Naive thymus-derived CD4-positive, alpha-beta T cell (primary cell): ENCODE measurements at regions not wholly inside any gene's neighbourhood (a gene's known extent, or its start where the extent isn't known, plus 50 kb on each side); places are given as distances from the start of the nearest gene placed in this dataset.

Source experiments
- ATAC-seq: fragments of 150-1000 bp; cut with Tn5 transposase; 2 replicates; pipeline ENCODE4 v1.10.0; 2021; ENCODE audit warnings: mild to moderate bottlenecking, moderate library complexity
- CTCF ChIA-PET: fragments of 350-600 bp; sonication (Branson Sonifier 250); formaldehyde crosslinking; loops from one replicate; lab custom pipeline; 2021; ENCODE audit warnings: antibody characterized with exemption; lab: Charles Lee
- POLR2A ChIA-PET: fragments of 350-600 bp; sonication (Branson Sonifier 250); formaldehyde crosslinking; loops from one replicate; lab custom pipeline; 2021; ENCODE audit warnings: antibody characterized with exemption, inconsistent platforms; lab: Charles Lee
- DNase-seq, 9 donors: peaks; one replicate each; pipeline versions ENCODE4 v3.0.0 to v3.0.0-alpha.2; 2020 to 2022; ENCODE audit warnings: mixed read lengths in 1 of 9
- H3K27ac ChIP-seq: one replicate; pipeline ENCODE4 v1.7.0; 2013; ENCODE audit warnings: mild to moderate bottlenecking, low read depth, low read length, moderate library complexity
- H3K27me3 ChIP-seq, 2 donors: one replicate each; pipeline ENCODE4 v1.7.0; 2013; ENCODE audit warnings: low read length in 2 of 2, mild to moderate bottlenecking in 2 of 2, moderate library complexity in 2 of 2; ENCODE audit not compliant: control insufficient read depth in 2 of 2, insufficient read depth in 2 of 2
- H3K36me3 ChIP-seq, 3 experiments: 1 replicate in 2 of 3; 2 replicates in 1 of 3; pipeline ENCODE4 v1.7.0; 2013; ENCODE audit warnings: low read length in 3 of 3, mild to moderate bottlenecking in 3 of 3, moderate library complexity in 1 of 3; ENCODE audit not compliant: insufficient read depth in 3 of 3, control insufficient read depth in 2 of 3
- H3K4me1 ChIP-seq, 2 donors: one replicate each; pipeline ENCODE4 v1.7.0; 2013; ENCODE audit warnings: low read length in 2 of 2, mild to moderate bottlenecking in 2 of 2, moderate library complexity in 1 of 2; ENCODE audit not compliant: control insufficient read depth in 2 of 2, insufficient read depth in 2 of 2
- H3K4me3 ChIP-seq: 2 replicates; pipeline ENCODE4 v1.7.0; 2013; ENCODE audit warnings: mild to moderate bottlenecking, low read length
- H3K9me3 ChIP-seq, 3 experiments: 1 replicate in 2 of 3; 2 replicates in 1 of 3; pipeline ENCODE4 v1.7.0; 2013; ENCODE audit warnings: low read length in 3 of 3; ENCODE audit not compliant: control insufficient read depth in 2 of 3
- H3K27ac Mint-ChIP-seq, 9 donors: one replicate each; pipeline ENCODE4 v1.8.0; 2020 to 2022; ENCODE audit warnings: mixed read lengths in 9 of 9, mild to moderate bottlenecking in 8 of 9, moderate library complexity in 5 of 9, inconsistent platforms in 2 of 9
- H3K27me3 Mint-ChIP-seq, 5 donors: one replicate each; pipeline ENCODE4 v1.8.0; 2021 to 2022; ENCODE audit warnings: mixed read lengths in 5 of 5, mild to moderate bottlenecking in 1 of 5
- H3K36me3 Mint-ChIP-seq, 5 donors: one replicate each; pipeline ENCODE4 v1.8.0; 2020 to 2022; ENCODE audit warnings: mixed read lengths in 5 of 5, mild to moderate bottlenecking in 3 of 5, inconsistent platforms in 1 of 5
- H3K4me1 Mint-ChIP-seq, 7 donors: one replicate each; pipeline ENCODE4 v1.8.0; 2020 to 2022; ENCODE audit warnings: mixed read lengths in 7 of 7, mild to moderate bottlenecking in 3 of 7, inconsistent platforms in 1 of 7
- H3K4me3 Mint-ChIP-seq, 10 donors: one replicate each; pipeline ENCODE4 v1.8.0; 2020 to 2022; ENCODE audit warnings: mild to moderate bottlenecking in 10 of 10, mixed read lengths in 10 of 10, moderate library complexity in 6 of 10, inconsistent platforms in 2 of 10
- H3K9me3 Mint-ChIP-seq, 11 donors: one replicate each; pipeline ENCODE4 v1.8.0; 2020 to 2022; ENCODE audit warnings: mixed read lengths in 11 of 11, mild to moderate bottlenecking in 4 of 11, inconsistent platforms in 1 of 11, moderate library complexity in 1 of 11
- intact Hi-C, 2 donors: fragments of 100-400 bp; cut with micrococcal nuclease; formaldehyde crosslinking; loops; one replicate each; pipeline ENCODE4 v1.15.1; 2023

GRCh38 chr13:76772241-76772640 lies 114.0 kb downstream of the KCTD12 start:
- CTCF ChIA-PET, result interaction anchor here (0.5 kb wide), 1 partner anchor 82 kb away, joined by 3 read pairs; no protein-coding TSS in a partner anchor

GRCh38 chr13:76769271-76769791 lies 116.9 kb downstream of the KCTD12 start:
- Mint-ChIP-seq H3K9me3 (no peaks in the 10 kb centered on the region), H3K4me1 (peaks cover 0 to 29% (median 19%) of the 10 kb centered on the region in 7 donors), H3K27me3 (no peaks in the 10 kb centered on the region), H3K27ac (peak overlapping the region in 5 of 9 donors; percentile 26 to 58 (median 32)), H3K36me3 (no peaks in the 10 kb centered on the region), H3K4me3 (peak overlapping the region in 6 of 10 donors; percentile 9 to 40 (median 26))
- Histone ChIP-seq H3K9me3 (no peaks in the 10 kb centered on the region), H3K36me3 (no peaks in the 10 kb centered on the region), H3K27me3 (no peaks in the 10 kb centered on the region), H3K27ac (no peak overlapping the region), H3K4me3 (no peak overlapping the region), H3K4me1 (peaks cover 0 to 11% of the 10 kb centered on the region in 2 donors)
- ATAC-seq (no peak), DNase-seq (peak in 3 of 9 donors; percentile 9 to 13 (median 10))
- ChIA-PET POLR2A (no interaction called here), CTCF (no interaction called here)
- intact Hi-C loops, result no loop called here

More at GRCh38 chr13:76772241-76772640, 114.0 kb downstream of the KCTD12 start:
- Mint-ChIP-seq H3K27ac (no peak overlapping the region), H3K36me3 (no peaks in the 10 kb centered on the region), H3K4me3 (no peak overlapping the region), H3K9me3 (no peaks in the 10 kb centered on the region), H3K27me3 (peaks cover 0 to 4% (median 0%) of the 10 kb centered on the region in 5 donors), H3K4me1 (peaks cover 0 to 29% (median 19%) of the 10 kb centered on the region in 7 donors)
- H3K27me3 ChIP-seq, result no peaks in the 10 kb centered on the region
- H3K4me3 ChIP-seq, result no peak overlapping the region
- H3K4me1 ChIP-seq, result peaks cover 0 to 11% of the 10 kb centered on the region in 2 donors
- H3K27ac ChIP-seq, result no peak overlapping the region
- H3K9me3 ChIP-seq, result no peaks in the 10 kb centered on the region
- POLR2A ChIA-PET, result no interaction called here
- ATAC-seq, result no peak
- DNase-seq, result no peak
- intact Hi-C loops, result no loop called here
- no peaks in the 10 kb centered on the region for H3K36me3 ChIP-seq

GRCh38 chr13:76768384-76768783 lies 117.8 kb downstream of the KCTD12 start:
- no peaks in the 10 kb centered on the region for H3K27me3 Mint-ChIP-seq
- Histone ChIP-seq H3K36me3 (no peaks in the 10 kb centered on the region), H3K4me1 (peaks cover 0 to 11% of the 10 kb centered on the region in 2 donors), H3K4me3 (no peak overlapping the region), H3K9me3 (no peaks in the 10 kb centered on the region), H3K27me3 (no peaks in the 10 kb centered on the region), H3K27ac (no peak overlapping the region)
- H3K27ac Mint-ChIP-seq, result peak overlapping the region in 2 of 9 donors; percentile 58 to 59
- ChIA-PET CTCF (no interaction called here), POLR2A (no interaction called here)
- ATAC-seq (no peak), DNase-seq (no peak)
- H3K4me1 Mint-ChIP-seq, result peaks cover 0 to 29% (median 19%) of the 10 kb centered on the region in 7 donors
- no peaks in the 10 kb centered on the region for H3K9me3 Mint-ChIP-seq
- intact Hi-C loops, result no loop called here
- peak overlapping the region in 3 of 10 donors; percentile 12 to 19 (median 14) for H3K4me3 Mint-ChIP-seq
- no peaks in the 10 kb centered on the region for H3K36me3 Mint-ChIP-seq

DNA sequence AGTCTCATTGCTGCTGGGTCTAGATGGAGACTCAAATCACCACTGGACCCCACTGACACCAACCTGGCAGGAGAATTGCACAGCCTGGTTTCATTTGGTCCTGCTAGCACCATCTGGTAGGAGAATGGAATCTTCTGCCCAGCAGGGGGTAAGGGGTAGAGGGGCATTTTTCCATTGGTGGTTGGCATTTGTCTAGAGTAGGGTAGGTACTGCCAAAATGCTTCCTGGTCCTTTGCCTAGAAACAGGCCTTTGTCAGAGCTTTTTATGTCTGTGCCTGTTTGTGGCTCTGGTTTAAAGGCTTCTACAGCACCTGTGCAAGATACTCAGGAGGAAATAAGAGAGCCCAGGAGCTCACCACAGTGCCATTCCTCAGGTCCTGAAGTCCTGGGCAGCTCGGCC lies 121.3 kb downstream of the KCTD12 start:
- CTCF ChIA-PET, result no interaction called here
- peaks cover 0 to 11% of the 10 kb centered on the region in 2 donors for H3K4me1 ChIP-seq
- Mint-ChIP-seq H3K36me3 (no peaks in the 10 kb centered on the region), H3K9me3 (no peaks in the 10 kb centered on the region), H3K27me3 (no peaks in the 10 kb centered on the region), H3K4me1 (peaks cover 0 to 22% (median 16%) of the 10 kb centered on the region in 7 donors), H3K4me3 (no peak overlapping the region), H3K27ac (peak overlapping the region in 1 of 9 donors; percentile 11)
- intact Hi-C loops, result no loop called here
- DNase-seq (no peak), ATAC-seq (no peak)
- no peaks in the 10 kb centered on the region for H3K27me3 ChIP-seq
- no peaks in the 10 kb centered on the region for H3K9me3 ChIP-seq
- H3K27ac ChIP-seq, result no peak overlapping the region
- no peak overlapping the region for H3K4me3 ChIP-seq
- no peaks in the 10 kb centered on the region for H3K36me3 ChIP-seq
- POLR2A ChIA-PET, result no interaction called here

GRCh38 chr13:76764429-76764828 lies 121.8 kb downstream of the KCTD12 start:
- ChIA-PET POLR2A (no interaction called here), CTCF (no interaction called here)
- H3K27ac Mint-ChIP-seq, result no peak overlapping the region
- ATAC-seq (peak; percentile 66), DNase-seq (no peak)
- no peaks in the 10 kb centered on the region for H3K9me3 Mint-ChIP-seq
- Histone ChIP-seq H3K27ac (no peak overlapping the region), H3K36me3 (no peaks in the 10 kb centered on the region), H3K9me3 (no peaks in the 10 kb centered on the region), H3K4me3 (no peak overlapping the region), H3K27me3 (no peaks in the 10 kb centered on the region), H3K4me1 (peaks cover 0 to 11% of the 10 kb centered on the region in 2 donors)
- no peaks in the 10 kb centered on the region for H3K36me3 Mint-ChIP-seq
- H3K27me3 Mint-ChIP-seq, result no peaks in the 10 kb centered on the region
- intact Hi-C loops, result no loop called here
- H3K4me1 Mint-ChIP-seq, result peaks cover 0 to 17% (median 11%) of the 10 kb centered on the region in 7 donors
- no peak overlapping the region for H3K4me3 Mint-ChIP-seq

DNA sequence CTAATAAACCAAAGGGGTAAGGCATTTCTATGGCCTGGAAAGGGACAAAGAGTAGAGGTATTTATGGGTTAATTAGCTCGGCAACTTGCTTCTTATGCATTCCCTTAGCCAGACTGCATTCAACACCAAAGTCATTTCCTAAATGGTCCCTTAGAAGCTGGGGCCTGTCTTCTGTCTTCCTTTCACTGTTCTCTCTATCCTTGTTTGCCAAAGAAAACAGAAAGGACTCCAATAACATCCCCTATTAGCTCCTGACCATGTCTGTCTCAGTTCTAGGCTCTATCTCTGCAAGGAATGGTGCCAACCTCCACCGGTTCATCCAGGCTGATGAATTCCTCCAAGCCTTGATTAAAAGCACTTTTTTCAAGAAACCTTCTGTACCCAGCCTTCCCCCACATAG lies 123.5 kb downstream of the KCTD12 start:
- DNase-seq (no peak), ATAC-seq (no peak)
- Histone ChIP-seq H3K4me1 (no peaks in the 10 kb centered on the region), H3K36me3 (no peaks in the 10 kb centered on the region), H3K4me3 (no peak overlapping the region), H3K27ac (no peak overlapping the region), H3K27me3 (no peaks in the 10 kb centered on the region), H3K9me3 (no peaks in the 10 kb centered on the region)
- Mint-ChIP-seq H3K27ac (no peak overlapping the region), H3K27me3 (peaks cover 0 to 4% (median 0%) of the 10 kb centered on the region in 5 donors), H3K9me3 (no peaks in the 10 kb centered on the region), H3K36me3 (no peaks in the 10 kb centered on the region), H3K4me3 (no peak overlapping the region), H3K4me1 (no peaks in the 10 kb centered on the region)
- intact Hi-C loops, result no loop called here
- ChIA-PET CTCF (no interaction called here), POLR2A (no interaction called here)

GRCh38 chr13:76759877-76760276 lies 126.3 kb downstream of the KCTD12 start:
- POLR2A ChIA-PET, result no interaction called here
- intact Hi-C loops, result no loop called here
- no peaks in the 10 kb centered on the region for H3K27me3 ChIP-seq
- peaks cover 0 to 15% (median 9%) of the 10 kb centered on the region in 5 donors for H3K27me3 Mint-ChIP-seq
- no peak overlapping the region for H3K27ac Mint-ChIP-seq
- no peak overlapping the region for H3K27ac ChIP-seq
- H3K9me3 Mint-ChIP-seq, result no peaks in the 10 kb centered on the region
- no peak overlapping the region for H3K4me3 Mint-ChIP-seq
- no peaks in the 10 kb centered on the region for H3K4me1 ChIP-seq
- H3K4me1 Mint-ChIP-seq, result no peaks in the 10 kb centered on the region
- H3K36me3 ChIP-seq, result no peaks in the 10 kb centered on the region
- H3K9me3 ChIP-seq, result no peaks in the 10 kb centered on the region
- DNase-seq (no peak), ATAC-seq (no peak)
- CTCF ChIA-PET, result no interaction called here
- H3K4me3 ChIP-seq, result no peak overlapping the region
- no peaks in the 10 kb centered on the region for H3K36me3 Mint-ChIP-seq
